ENCODE measurements at regions not wholly inside any gene's neighbourhood (a gene's known extent, or its start where the extent isn't known, plus 50 kb on each side); places are given as distances from the start of the nearest gene placed in this dataset.

GRCh38 chrX:7689791-7690412 lies 153.1 kb upstream of the VCX start:
- Histone ChIP-seq H3K36me3 (ENCODE audit: control insufficient read depth in 1 of 2, insufficient read depth in 2 of 2, low read length in 1 of 2) (no peaks in the 10 kb centered on the region), H3K4me3 (ENCODE audit: low read length in 2 of 2) (no peak overlapping the region), H3K27ac (ENCODE audit: low read depth in 1 of 2, low read length in 2 of 2) (no peak overlapping the region), H3K27me3 (ENCODE audit: control insufficient read depth in 1 of 2, insufficient read depth in 2 of 2, low read length in 1 of 2) (no peaks in the 10 kb centered on the region), H3K4me1 (ENCODE audit: control insufficient read depth in 1 of 2, insufficient read depth in 2 of 2, low read length in 2 of 2) (no peaks in the 10 kb centered on the region), H3K9me3 (ENCODE audit: control insufficient read depth, low read length) (no peaks in the 10 kb centered on the region)
- intact Hi-C loops (cut with DNase I) = no loop called here
- ATAC-seq (ENCODE audit: low FRiP score) (no peak), DNase-seq (no peak)
- 59 to 65% methylated on average over 4 of the region's 4 CpGs for WGBS, 2 donors

- H3K9me3 ChIP-seq (ENCODE audit: control insufficient read depth, low read length) = no peaks in the 10 kb centered on the region
- intact Hi-C loops (cut with DNase I) = no loop called here
- H3K27ac ChIP-seq (ENCODE audit: low read depth in 1 of 2, low read length in 2 of 2) = no peak overlapping the region
- no peaks in the 10 kb centered on the region for H3K27me3 ChIP-seq (ENCODE audit: control insufficient read depth in 1 of 2, insufficient read depth in 2 of 2, low read length in 1 of 2)
- ATAC-seq (ENCODE audit: low FRiP score) (no peak), DNase-seq (no peak)
- no peaks in the 10 kb centered on the region for H3K4me1 ChIP-seq (ENCODE audit: control insufficient read depth in 1 of 2, insufficient read depth in 2 of 2, low read length in 2 of 2)
- no peak overlapping the region for H3K4me3 ChIP-seq (ENCODE audit: low read length in 2 of 2)
- 72 to 75% methylated on average over 4 of the region's 4 CpGs for WGBS, 2 donors
- H3K36me3 ChIP-seq (ENCODE audit: control insufficient read depth in 1 of 2, insufficient read depth in 2 of 2, low read length in 1 of 2) = no peaks in the 10 kb centered on the region
Measured at GRCh38 chrX:7680181-7680580, 162.8 kb upstream of the VCX start.

- Histone ChIP-seq H3K36me3 (ENCODE audit: control insufficient read depth in 1 of 2, insufficient read depth in 2 of 2, low read length in 1 of 2) (no peaks in the 10 kb centered on the region), H3K27ac (ENCODE audit: low read depth in 1 of 2, low read length in 2 of 2) (no peak overlapping the region), H3K9me3 (ENCODE audit: control insufficient read depth, low read length) (no peaks in the 10 kb centered on the region), H3K4me1 (ENCODE audit: control insufficient read depth in 1 of 2, insufficient read depth in 2 of 2, low read length in 2 of 2) (no peaks in the 10 kb centered on the region), H3K4me3 (ENCODE audit: low read length in 2 of 2) (no peak overlapping the region), H3K27me3 (ENCODE audit: control insufficient read depth in 1 of 2, insufficient read depth in 2 of 2, low read length in 1 of 2) (no peaks in the 10 kb centered on the region)
- 66 to 68% methylated on average over 5 of the region's 5 CpGs for WGBS, 2 donors
- intact Hi-C loops (cut with DNase I) = no loop called here
- no peak for ATAC-seq (ENCODE audit: low FRiP score)
- no peak for DNase-seq
Measured at GRCh38 chrX:7654316-7654715, 188.7 kb upstream of the VCX start.

GRCh38 chrX:7647831-7648230 lies 195.1 kb upstream of the VCX start:
- 1 to 20% methylated on average over 3 of the region's 3 CpGs for WGBS, 2 donors
- Histone ChIP-seq H3K36me3 (ENCODE audit: control insufficient read depth in 1 of 2, insufficient read depth in 2 of 2, low read length in 1 of 2) (no peaks in the 10 kb centered on the region), H3K27me3 (ENCODE audit: control insufficient read depth in 1 of 2, insufficient read depth in 2 of 2, low read length in 1 of 2) (peaks cover 0 to 2% of the 10 kb centered on the region in 2 donors), H3K4me1 (ENCODE audit: control insufficient read depth in 1 of 2, insufficient read depth in 2 of 2, low read length in 2 of 2) (no peaks in the 10 kb centered on the region), H3K4me3 (ENCODE audit: low read length in 2 of 2) (no peak overlapping the region), H3K9me3 (ENCODE audit: control insufficient read depth, low read length) (no peaks in the 10 kb centered on the region), H3K27ac (ENCODE audit: low read depth in 1 of 2, low read length in 2 of 2) (no peak overlapping the region)
- intact Hi-C loops (cut with DNase I) = no loop called here
- no peak for ATAC-seq (ENCODE audit: low FRiP score)
- DNase-seq = no peak

- H3K4me3 ChIP-seq (ENCODE audit: low read length in 2 of 2) = no peak overlapping the region
- no peaks in the 10 kb centered on the region for H3K9me3 ChIP-seq (ENCODE audit: control insufficient read depth, low read length)
- WGBS, 2 donors = 77 to 90% methylated on average over 2 of the region's 2 CpGs
- no peak for ATAC-seq (ENCODE audit: low FRiP score)
- H3K27me3 ChIP-seq (ENCODE audit: control insufficient read depth in 1 of 2, insufficient read depth in 2 of 2, low read length in 1 of 2) = peaks cover 0 to 2% of the 10 kb centered on the region in 2 donors
- intact Hi-C loops (cut with DNase I) = no loop called here
- DNase-seq = no peak
- no peaks in the 10 kb centered on the region for H3K4me1 ChIP-seq (ENCODE audit: control insufficient read depth in 1 of 2, insufficient read depth in 2 of 2, low read length in 2 of 2)
- H3K36me3 ChIP-seq (ENCODE audit: control insufficient read depth in 1 of 2, insufficient read depth in 2 of 2, low read length in 1 of 2) = no peaks in the 10 kb centered on the region
- H3K27ac ChIP-seq (ENCODE audit: low read depth in 1 of 2, low read length in 2 of 2) = no peak overlapping the region
Measured at GRCh38 chrX:7641141-7641540, 201.8 kb upstream of the VCX start.

- DNase-seq (no peak), ATAC-seq (ENCODE audit: low FRiP score) (no peak)
- intact Hi-C loops (cut with DNase I) = no loop called here
- Histone ChIP-seq H3K9me3 (ENCODE audit: control insufficient read depth, low read length) (no peaks in the 10 kb centered on the region), H3K27me3 (ENCODE audit: control insufficient read depth in 1 of 2, insufficient read depth in 2 of 2, low read length in 1 of 2) (peaks cover 0 to 2% of the 10 kb centered on the region in 2 donors), H3K27ac (ENCODE audit: low read depth in 1 of 2, low read length in 2 of 2) (no peak overlapping the region), H3K4me1 (ENCODE audit: control insufficient read depth in 1 of 2, insufficient read depth in 2 of 2, low read length in 2 of 2) (no peaks in the 10 kb centered on the region), H3K4me3 (ENCODE audit: low read length in 2 of 2) (no peak overlapping the region), H3K36me3 (ENCODE audit: control insufficient read depth in 1 of 2, insufficient read depth in 2 of 2, low read length in 1 of 2) (no peaks in the 10 kb centered on the region)
- WGBS, 2 donors = 74 to 81% methylated on average over 2 of the region's 2 CpGs
Measured at GRCh38 chrX:7640392-7640791, 202.6 kb upstream of the VCX start.

- Histone ChIP-seq H3K9me3 (ENCODE audit: control insufficient read depth, low read length) (no peaks in the 10 kb centered on the region), H3K4me1 (ENCODE audit: control insufficient read depth in 1 of 2, insufficient read depth in 2 of 2, low read length in 2 of 2) (no peaks in the 10 kb centered on the region), H3K27me3 (ENCODE audit: control insufficient read depth in 1 of 2, insufficient read depth in 2 of 2, low read length in 1 of 2) (no peaks in the 10 kb centered on the region), H3K36me3 (ENCODE audit: control insufficient read depth in 1 of 2, insufficient read depth in 2 of 2, low read length in 1 of 2) (no peaks in the 10 kb centered on the region), H3K27ac (ENCODE audit: low read depth in 1 of 2, low read length in 2 of 2) (no peak overlapping the region), H3K4me3 (ENCODE audit: low read length in 2 of 2) (no peak overlapping the region)
- no peak for ATAC-seq (ENCODE audit: low FRiP score)
- intact Hi-C loops (cut with DNase I) = no loop called here
- 76 to 81% methylated on average over 7 of the region's 7 CpGs for WGBS, 2 donors
- no peak for DNase-seq
Measured at GRCh38 chrX:7638078-7638710, 204.8 kb upstream of the VCX start.

GRCh38 chrX:7637066-7637465 lies 205.9 kb upstream of the VCX start:
- H3K27ac ChIP-seq (ENCODE audit: low read depth in 1 of 2, low read length in 2 of 2) = no peak overlapping the region
- no peaks in the 10 kb centered on the region for H3K9me3 ChIP-seq (ENCODE audit: control insufficient read depth, low read length)
- ATAC-seq (ENCODE audit: low FRiP score) (no peak), DNase-seq (no peak)
- H3K4me1 ChIP-seq (ENCODE audit: control insufficient read depth in 1 of 2, insufficient read depth in 2 of 2, low read length in 2 of 2) = no peaks in the 10 kb centered on the region
- H3K27me3 ChIP-seq (ENCODE audit: control insufficient read depth in 1 of 2, insufficient read depth in 2 of 2, low read length in 1 of 2) = no peaks in the 10 kb centered on the region
- intact Hi-C loops (cut with DNase I) = no loop called here
- H3K4me3 ChIP-seq (ENCODE audit: low read length in 2 of 2) = no peak overlapping the region
- 48 to 52% methylated on average over 3 of the region's 3 CpGs for WGBS, 2 donors
- no peaks in the 10 kb centered on the region for H3K36me3 ChIP-seq (ENCODE audit: control insufficient read depth in 1 of 2, insufficient read depth in 2 of 2, low read length in 1 of 2)

GRCh38 chrX:7635604-7636003 lies 207.4 kb upstream of the VCX start:
- no peaks in the 10 kb centered on the region for H3K27me3 ChIP-seq (ENCODE audit: control insufficient read depth in 1 of 2, insufficient read depth in 2 of 2, low read length in 1 of 2)
- no peaks in the 10 kb centered on the region for H3K9me3 ChIP-seq (ENCODE audit: control insufficient read depth, low read length)
- H3K4me1 ChIP-seq (ENCODE audit: control insufficient read depth in 1 of 2, insufficient read depth in 2 of 2, low read length in 2 of 2) = no peaks in the 10 kb centered on the region
- ATAC-seq (ENCODE audit: low FRiP score) (no peak), DNase-seq (no peak)
- H3K36me3 ChIP-seq (ENCODE audit: control insufficient read depth in 1 of 2, insufficient read depth in 2 of 2, low read length in 1 of 2) = no peaks in the 10 kb centered on the region
- intact Hi-C loops (cut with DNase I) = no loop called here
- no peak overlapping the region for H3K4me3 ChIP-seq (ENCODE audit: low read length in 2 of 2)
- no peak overlapping the region for H3K27ac ChIP-seq (ENCODE audit: low read depth in 1 of 2, low read length in 2 of 2)
- 18 to 29% methylated on average over 3 of the region's 3 CpGs for WGBS, 2 donors

Measured in aorta (tissue), 5 donors.